K562 (cell line): ENCODE measurements at regions not wholly inside any gene's neighbourhood (a gene's known extent, or its start where the extent isn't known, plus 50 kb on each side); places are given as distances from the start of the nearest gene placed in this dataset.

Experiments used
- CBFA2T2 ChIP-seq: fragments of 450-650 bp; conservative IDR thresholded peaks from 2 replicates; pipeline ENCODE4 v1.6.1; 2017; ENCODE audit warnings: mild to moderate bottlenecking
- CCNT2 ChIP-seq: IDR thresholded peaks from 2 replicates; pipeline ENCODE4 v1.6.1; 2011; ENCODE audit warnings: borderline replicate concordance, low read depth, mild to moderate bottlenecking, moderate library complexity, mixed read lengths, low read length; ENCODE audit not compliant: insufficient read length; ENCODE audit errors: extremely low read depth
- CEBPG ChIP-seq, 3 experiments: fragments of 200-800 bp in 1 of 3; sonication (Bioruptor generic) in 1 of 3; sonication (generic) in 1 of 3; formaldehyde crosslinking in 1 of 3; IDR thresholded peaks in 2 of 3; conservative IDR thresholded peaks in 1 of 3; 2 replicates each; pipeline versions ENCODE4 v1.6.1 to v1.8.0; 2016 to 2022; ENCODE audit warnings: missing compliant biosample characterization in 2 of 3, missing genetic modification characterization in 2 of 3, mild to moderate bottlenecking in 1 of 3, missing genetic modification reagents in 1 of 3
- DNMT1 ChIP-seq: fragments of 450-650 bp; IDR thresholded peaks from 2 replicates; pipeline ENCODE4 v1.6.1; 2016; ENCODE audit warnings: antibody characterized with exemption, mild to moderate bottlenecking
- ELF2 ChIP-seq: fragments of 250-450 bp; sonication (Bioruptor Pico); IDR thresholded peaks from 2 replicates; pipeline ENCODE4 v1.5.0; 2021; ENCODE audit warnings: mild to moderate bottlenecking
- GABPA ChIP-seq: fragments of 200-800 bp; sonication (Bioruptor generic); conservative IDR thresholded peaks from 2 replicates; pipeline ENCODE4 v1.6.1; 2016; ENCODE audit warnings: low read depth, missing genetic modification characterization, missing compliant biosample characterization
- GATA2 ChIP-seq: sonication (generic); formaldehyde crosslinking; IDR thresholded peaks from 2 replicates; pipeline ENCODE4 v1.4.0; 2020; ENCODE audit warnings: mild to moderate bottlenecking, missing genetic modification reagents
- HOXB6 ChIP-seq: fragments of 250-450 bp; sonication (Bioruptor Pico); IDR thresholded peaks from 2 replicates; pipeline ENCODE4 v1.5.1; 2022; ENCODE audit warnings: mild to moderate bottlenecking, borderline replicate concordance
- KLF16 ChIP-seq: IDR thresholded peaks from 2 replicates; pipeline ENCODE4 v1.6.1; 2016; ENCODE audit warnings: antibody characterized with exemption
- NRF1 ChIP-seq, 2 experiments: fragments of 450-650 bp; IDR thresholded peaks in 1 of 2; conservative IDR thresholded peaks in 1 of 2; 2 replicates each; pipeline ENCODE4 v1.6.1; 2014; ENCODE audit warnings: mild to moderate bottlenecking in 2 of 2
- PKNOX1 ChIP-seq: fragments of 450-650 bp; IDR thresholded peaks from 2 replicates; pipeline ENCODE4 v1.6.1; 2016
- SMARCA4 ChIP-seq: fragments of 450-650 bp; IDR thresholded peaks from 2 replicates; pipeline ENCODE4 v1.6.1; 2016
- TAL1 ChIP-seq: fragments of 450-650 bp; IDR thresholded peaks from 2 replicates; pipeline ENCODE4 v1.6.1; 2016; ENCODE audit warnings: mild to moderate bottlenecking
- TCF3 ChIP-seq: sonication (generic); formaldehyde crosslinking; IDR thresholded peaks from 2 replicates; pipeline ENCODE4 v1.4.0; 2020; ENCODE audit warnings: mild to moderate bottlenecking, missing genetic modification reagents
- ZFX ChIP-seq: sonication (generic); formaldehyde crosslinking; IDR thresholded peaks from 2 replicates; pipeline ENCODE4 v1.8.0; 2022; ENCODE audit warnings: mild to moderate bottlenecking, missing genetic modification reagents, moderate library complexity
- ZNF766 ChIP-seq: fragments of 200-800 bp; sonication (Bioruptor generic); conservative IDR thresholded peaks from 2 replicates; pipeline ENCODE4 v1.6.1; 2016; ENCODE audit warnings: missing genetic modification characterization, missing compliant biosample characterization
- TF ChIP-seq, protein P1 (sequence below): fragments of 250-450 bp; sonication (Bioruptor Pico); IDR thresholded peaks from 2 replicates; pipeline ENCODE4 v1.5.0; 2022; ENCODE audit warnings: mild to moderate bottlenecking
- TF ChIP-seq, protein P2 (sequence below): sonication (generic); formaldehyde crosslinking; IDR thresholded peaks from 2 replicates; pipeline ENCODE4 v1.9.0; 2022; ENCODE audit warnings: mild to moderate bottlenecking, missing genetic modification reagents

GRCh38 chr16:85261657-85262557, 149.6 kb upstream of the CIBAR2 start (continued):
- peak; percentile 56; the same call in 1 of the 2 replicates for TF ChIP-seq KLF16
- no peak for TF ChIP-seq HOXB6 (CRISPR knock-in tag)
- TF ChIP-seq ELF2 (CRISPR knock-in tag), result no peak
- TF ChIP-seq ZFX (CRISPR knock-in tag), result peak; percentile 33; the same call in 1 of the 2 replicates
- peak; percentile 4; the same call in 1 of the 2 replicates for TF ChIP-seq CEBPG (CRISPR knock-in tag; IDR thresholded peaks at IDR 0.05)
- TF ChIP-seq CEBPG (tag; conservative IDR thresholded peaks at IDR 0.05 in 1 of 2, IDR thresholded peaks at IDR 0.05 in 1 of 2), result no peak
- peak; percentile 66 for TF ChIP-seq CBFA2T2
- TF ChIP-seq DNMT1, result no peak
- TF ChIP-seq, protein P1, sequence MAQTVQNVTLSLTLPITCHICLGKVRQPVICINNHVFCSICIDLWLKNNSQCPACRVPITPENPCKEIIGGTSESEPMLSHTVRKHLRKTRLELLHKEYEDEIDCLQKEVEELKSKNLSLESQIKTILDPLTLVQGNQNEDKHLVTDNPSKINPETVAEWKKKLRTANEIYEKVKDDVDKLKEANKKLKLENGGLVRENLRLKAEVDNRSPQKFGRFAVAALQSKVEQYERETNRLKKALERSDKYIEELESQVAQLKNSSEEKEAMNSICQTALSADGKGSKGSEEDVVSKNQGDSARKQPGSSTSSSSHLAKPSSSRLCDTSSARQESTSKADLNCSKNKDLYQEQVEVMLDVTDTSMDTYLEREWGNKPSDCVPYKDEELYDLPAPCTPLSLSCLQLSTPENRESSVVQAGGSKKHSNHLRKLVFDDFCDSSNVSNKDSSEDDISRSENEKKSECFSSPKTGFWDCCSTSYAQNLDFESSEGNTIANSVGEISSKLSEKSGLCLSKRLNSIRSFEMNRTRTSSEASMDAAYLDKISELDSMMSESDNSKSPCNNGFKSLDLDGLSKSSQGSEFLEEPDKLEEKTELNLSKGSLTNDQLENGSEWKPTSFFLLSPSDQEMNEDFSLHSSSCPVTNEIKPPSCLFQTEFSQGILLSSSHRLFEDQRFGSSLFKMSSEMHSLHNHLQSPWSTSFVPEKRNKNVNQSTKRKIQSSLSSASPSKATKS (CRISPR knock-in tag), result no peak
- 0 out of 2 replicates have a peak, but pooled peaks have one; percentile 20 for TF ChIP-seq ZNF766
- no peak for TF ChIP-seq CCNT2
- TF ChIP-seq GATA2 (CRISPR knock-in tag), result peak; percentile 92
- TF ChIP-seq PKNOX1, result peak; percentile 48
- TF ChIP-seq SMARCA4, result peak; percentile 69; the same call in 1 of the 2 replicates
- peak in 1 of 2 experiments; percentile 19; a peak in 1 of 4 replicates for TF ChIP-seq NRF1 (conservative IDR thresholded peaks at IDR 0.05 in 1 of 2, IDR thresholded peaks at IDR 0.05 in 1 of 2)
- TF ChIP-seq, protein P2, sequence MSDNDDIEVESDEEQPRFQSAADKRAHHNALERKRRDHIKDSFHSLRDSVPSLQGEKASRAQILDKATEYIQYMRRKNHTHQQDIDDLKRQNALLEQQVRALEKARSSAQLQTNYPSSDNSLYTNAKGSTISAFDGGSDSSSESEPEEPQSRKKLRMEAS (CRISPR knock-in tag), result peak; percentile 90
- TF ChIP-seq TAL1, result peak; percentile 78
- peak; percentile 89 for TF ChIP-seq TCF3
- no peak for TF ChIP-seq GABPA (tag)
